GM12878 (cell line): ENCODE measurements at regions not wholly inside any gene's neighbourhood (a gene's known extent, or its start where the extent isn't known, plus 50 kb on each side); places are given as distances from the start of the nearest gene placed in this dataset.

Experiments used
- GABPA ChIP-seq: IDR thresholded peaks from 2 replicates; pipeline ENCODE4 v1.6.1; 2014; ENCODE audit warnings: antibody characterized with exemption, low read depth, mild to moderate bottlenecking, inconsistent platforms
- SMC3 ChIP-seq: IDR thresholded peaks from 2 replicates; pipeline ENCODE4 v1.6.1; 2011; ENCODE audit warnings: low read length, improper control_type of control experiment, borderline replicate concordance
- TCF12 ChIP-seq: IDR thresholded peaks from 2 replicates; pipeline ENCODE4 v1.6.1; 2011; ENCODE audit warnings: low read depth, mild to moderate bottlenecking, low read length

DNA sequence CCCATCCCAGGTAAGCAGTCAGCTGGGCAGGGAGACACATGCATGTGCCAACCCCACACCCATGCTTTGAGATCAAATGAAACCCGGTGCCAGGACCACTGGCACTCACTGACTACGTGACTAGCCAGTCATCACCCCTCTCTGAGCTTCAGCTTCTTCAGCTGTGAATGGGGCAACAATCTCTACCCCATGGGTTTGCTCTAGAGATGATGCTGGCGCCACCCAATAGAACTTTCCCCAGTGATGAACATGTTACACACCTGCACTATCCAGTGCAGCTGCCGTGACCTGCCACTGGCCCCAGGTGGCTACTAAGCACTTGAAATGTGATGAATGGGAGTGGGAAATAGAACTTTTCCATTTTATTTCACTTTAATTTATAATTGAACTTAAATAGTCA lies 70.3 kb downstream of the PITPNM2 start:
- no peak for TF ChIP-seq SMC3
- TF ChIP-seq GABPA = no peak
- TF ChIP-seq TCF12 = no peak
